ENCODE measurements at regions not wholly inside any gene's neighbourhood (a gene's known extent, or its start where the extent isn't known, plus 50 kb on each side); places are given as distances from the start of the nearest gene placed in this dataset.

GRCh38 chr9:88673886-88674285, 138.9 kb downstream of the NXNL2 start:
- H3K4me1 ChIP-seq (ENCODE audit: control insufficient read depth in 2 of 2, insufficient read depth in 2 of 2, low read length in 2 of 2), result no peaks in the 10 kb centered on the region
- TF ChIP-seq CTCF (IDR thresholded peaks at IDR 0.05) (no peak), EZH2 (IDR thresholded peaks at IDR 0.05; ENCODE audit: borderline replicate concordance, insufficient read depth, low read depth, low read length, poor library complexity, severe bottlenecking) (no peak)
- intact Hi-C loops (cut with micrococcal nuclease), result no loop called here
- no peak overlapping the region for H3K4me3 ChIP-seq (ENCODE audit: control extremely low read depth in 1 of 5, extremely low read depth in 1 of 5, insufficient read depth in 1 of 5, low read depth in 2 of 5, low read length in 4 of 5)
- no peak overlapping the region for H3K27ac Mint-ChIP-seq
- no peaks in the 10 kb centered on the region for H4K20me1 ChIP-seq (ENCODE audit: control insufficient read depth, insufficient read depth, low read length, poor library complexity, severe bottlenecking)
- peaks cover 0 to 6% (median 0%) of the 10 kb centered on the region in 4 experiments for H3K27me3 ChIP-seq (replicated peaks in 1 of 4; ENCODE audit: control extremely low read depth in 1 of 4, control insufficient read depth in 3 of 4, insufficient read depth in 4 of 4, low read length in 3 of 4)
- no peaks in the 10 kb centered on the region for H3K4me1 Mint-ChIP-seq
- WGBS (ENCODE audit: insufficient coverage), result 100% methylated on average over 1 of the region's 2 CpGs
- CTCF ChIA-PET, result no interaction called here
- no peak overlapping the region for H3K27ac ChIP-seq (ENCODE audit: low read length in 2 of 2)
- H3K4me3 Mint-ChIP-seq, result no peak overlapping the region
- no peaks in the 10 kb centered on the region for H3K79me2 ChIP-seq (ENCODE audit: control insufficient read depth, insufficient read depth, low read length)
- no peak overlapping the region for H3K9ac ChIP-seq (ENCODE audit: low read length)
- no peak for DNase-seq
- no peaks in the 10 kb centered on the region for H3K9me3 ChIP-seq (ENCODE audit: control extremely low read depth in 1 of 3, control insufficient read depth in 2 of 3, insufficient read depth in 1 of 3, low read length in 2 of 3)
- POLR2A ChIA-PET, result no interaction called here
- no peak overlapping the region for H2AFZ ChIP-seq (ENCODE audit: insufficient read depth, low read depth, low read length, poor library complexity, severe bottlenecking)
- ATAC-seq (ENCODE audit: low read depth), result no peak
- no peak overlapping the region for H3K4me2 ChIP-seq (replicated peaks; ENCODE audit: low read depth, low read length, poor library complexity, severe bottlenecking)
- H3K27me3 Mint-ChIP-seq, result peaks cover 5% of the 10 kb centered on the region
- no peaks in the 10 kb centered on the region for H3K36me3 ChIP-seq (replicated peaks in 1 of 2; ENCODE audit: control extremely low read depth in 1 of 2, control insufficient read depth in 1 of 2, extremely low read depth in 1 of 2, insufficient read depth in 2 of 2, low read length in 1 of 2)
- no peaks in the 10 kb centered on the region for H3K9me3 Mint-ChIP-seq (ENCODE audit: insufficient read depth)

GRCh38 chr9:88676644-88677043, 141.7 kb downstream of the NXNL2 start:
- Histone ChIP-seq H4K20me1 (ENCODE audit: control insufficient read depth, insufficient read depth, low read length, poor library complexity, severe bottlenecking) (no peaks in the 10 kb centered on the region), H3K9ac (ENCODE audit: low read length) (no peak overlapping the region), H3K9me3 (ENCODE audit: control extremely low read depth in 1 of 3, control insufficient read depth in 2 of 3, insufficient read depth in 1 of 3, low read length in 2 of 3) (no peaks in the 10 kb centered on the region), H2AFZ (ENCODE audit: insufficient read depth, low read depth, low read length, poor library complexity, severe bottlenecking) (no peak overlapping the region), H3K4me1 (ENCODE audit: control insufficient read depth in 2 of 2, insufficient read depth in 2 of 2, low read length in 2 of 2) (no peaks in the 10 kb centered on the region), H3K4me3 (ENCODE audit: control extremely low read depth in 1 of 5, extremely low read depth in 1 of 5, insufficient read depth in 1 of 5, low read depth in 2 of 5, low read length in 4 of 5) (no peak overlapping the region), H3K27me3 (replicated peaks in 1 of 4; ENCODE audit: control extremely low read depth in 1 of 4, control insufficient read depth in 3 of 4, insufficient read depth in 4 of 4, low read length in 3 of 4) (peaks cover 0 to 3% (median 0%) of the 10 kb centered on the region in 4 experiments), H3K4me2 (replicated peaks; ENCODE audit: low read depth, low read length, poor library complexity, severe bottlenecking) (no peak overlapping the region), H3K79me2 (ENCODE audit: control insufficient read depth, insufficient read depth, low read length) (no peaks in the 10 kb centered on the region), H3K27ac (ENCODE audit: low read length in 2 of 2) (no peak overlapping the region), H3K36me3 (replicated peaks in 1 of 2; ENCODE audit: control extremely low read depth in 1 of 2, control insufficient read depth in 1 of 2, extremely low read depth in 1 of 2, insufficient read depth in 2 of 2, low read length in 1 of 2) (no peaks in the 10 kb centered on the region)
- H3K9me3 Mint-ChIP-seq (ENCODE audit: insufficient read depth), result no peaks in the 10 kb centered on the region
- DNase-seq (no peak), ATAC-seq (ENCODE audit: low read depth) (no peak)
- intact Hi-C loops (cut with micrococcal nuclease), result no loop called here
- POLR2A ChIA-PET, result no interaction called here
- H3K27ac Mint-ChIP-seq, result no peak overlapping the region
- H3K27me3 Mint-ChIP-seq, result peaks cover 5% of the 10 kb centered on the region
- no CpG with 5 or more reads among the region's 3 CpGs for WGBS (ENCODE audit: insufficient coverage)
- CTCF ChIA-PET, result no interaction called here
- H3K4me3 Mint-ChIP-seq, result no peak overlapping the region
- TF ChIP-seq CTCF (IDR thresholded peaks at IDR 0.05) (no peak), EZH2 (IDR thresholded peaks at IDR 0.05; ENCODE audit: borderline replicate concordance, insufficient read depth, low read depth, low read length, poor library complexity, severe bottlenecking) (no peak)
- H3K4me1 Mint-ChIP-seq, result no peaks in the 10 kb centered on the region

Data from B cell (primary cell).